Mesendoderm (in vitro differentiated cells): ENCODE measurements at regions not wholly inside any gene's neighbourhood (a gene's known extent, or its start where the extent isn't known, plus 50 kb on each side); places are given as distances from the start of the nearest gene placed in this dataset.
"Not testable (repeated sequence)": the region's sequence is repeated elsewhere in the genome, so short reads cannot be mapped to it uniquely, and the experiment has no call there.

Source experiments
- DNase-seq: peaks from one replicate; pipeline ENCODE4 v3.0.0; 2013
- H2AK5ac ChIP-seq: 2 replicates; pipeline ENCODE4 v1.6.1; 2013; ENCODE audit warnings: low read length, inconsistent platforms
- H2BK120ac ChIP-seq: 2 replicates; pipeline ENCODE4 v1.6.1; 2013; ENCODE audit warnings: low read depth, mild to moderate bottlenecking, low read length, moderate library complexity, mixed read lengths
- H2BK15ac ChIP-seq: replicated peaks from 2 replicates; pipeline ENCODE4 v1.6.1; 2013; ENCODE audit warnings: low read depth, mild to moderate bottlenecking, moderate library complexity
- H2BK5ac ChIP-seq: 2 replicates; pipeline ENCODE4 v1.6.1; 2013; ENCODE audit warnings: low read length, inconsistent platforms
- H3K18ac ChIP-seq: 2 replicates; pipeline ENCODE4 v1.6.1; 2013; ENCODE audit warnings: mild to moderate bottlenecking, low read length, mixed read lengths
- H3K23ac ChIP-seq: one replicate; pipeline ENCODE4 v1.6.1; 2013; ENCODE audit warnings: low read length
- H3K27ac ChIP-seq: 2 replicates; pipeline ENCODE4 v1.5.1; 2013; ENCODE audit warnings: low read depth, mild to moderate bottlenecking, inconsistent platforms, low read length, moderate library complexity
- H3K27me3 ChIP-seq: 2 replicates; pipeline ENCODE4 v1.6.1; 2013; ENCODE audit warnings: low read length, control low read depth, mild to moderate bottlenecking, inconsistent platforms; ENCODE audit not compliant: insufficient read depth, poor library complexity
- H3K36me3 ChIP-seq: 2 replicates; pipeline ENCODE4 v1.6.1; 2013; ENCODE audit warnings: low read length, inconsistent platforms; ENCODE audit not compliant: control insufficient read depth, insufficient read depth
- H3K4ac ChIP-seq: one replicate; pipeline ENCODE4 v1.6.1; 2013; ENCODE audit warnings: low read depth, mild to moderate bottlenecking, low read length, moderate library complexity
- H3K4me1 ChIP-seq: 2 replicates; pipeline ENCODE4 v1.6.1; 2013; ENCODE audit warnings: low read depth, low read length, inconsistent platforms; ENCODE audit not compliant: control insufficient read depth
- H3K4me2 ChIP-seq: 2 replicates; pipeline ENCODE4 v1.6.1; 2013; ENCODE audit warnings: low read length
- H3K4me3 ChIP-seq: 2 replicates; pipeline ENCODE4 v1.5.1; 2013; ENCODE audit warnings: mild to moderate bottlenecking, low read length
- H3K56ac ChIP-seq: one replicate; pipeline ENCODE4 v1.6.1; 2013; ENCODE audit warnings: low read length
- H3K79me1 ChIP-seq: 2 replicates; pipeline ENCODE4 v1.6.1; 2013; ENCODE audit warnings: low read length, inconsistent platforms
- H3K79me2 ChIP-seq: 2 replicates; pipeline ENCODE4 v1.6.1; 2013; ENCODE audit warnings: mild to moderate bottlenecking, low read length; ENCODE audit not compliant: control insufficient read depth, insufficient read depth
- H3K9ac ChIP-seq: 2 replicates; pipeline ENCODE4 v1.6.1; 2013; ENCODE audit warnings: low read length, inconsistent platforms
- H4K5ac ChIP-seq: one replicate; pipeline ENCODE4 v1.6.1; 2013; ENCODE audit warnings: low read length
- H4K8ac ChIP-seq: one replicate; pipeline ENCODE4 v1.6.1; 2013; ENCODE audit warnings: low read depth, mild to moderate bottlenecking, control low read depth, low read length, moderate library complexity
- whole genome bisulfite sequencing: extraction: QIAGEN DNeasy Blood & Tissue Kit; methylation state at CpG from one replicate; pipeline ENCODE4 v1.1.7; 2013; ENCODE audit warnings: low lambda C conversion rate, missing lambda C conversion rate; ENCODE audit not compliant: insufficient coverage; ENCODE audit errors: extremely low coverage; 5-methylcytosine and 5-hydroxymethylcytosine counted together

GRCh38 chr17:5980941-5981340, 89.2 kb upstream of the WSCD1 start:
- H3K79me2 ChIP-seq: no peaks in the 10 kb centered on the region
- H3K4me3 ChIP-seq: no peak overlapping the region
- no peaks in the 10 kb centered on the region for H3K4me1 ChIP-seq
- H3K27me3 ChIP-seq: no peaks in the 10 kb centered on the region
- no peaks in the 10 kb centered on the region for H3K36me3 ChIP-seq
- DNase-seq: no peak
- no peak overlapping the region for H3K9ac ChIP-seq
- H3K56ac ChIP-seq: no peak overlapping the region
- H3K4ac ChIP-seq: no peak overlapping the region
- H4K8ac ChIP-seq: no peak overlapping the region
- no peak overlapping the region for H3K27ac ChIP-seq
- H2BK120ac ChIP-seq: no peak overlapping the region
- no peak overlapping the region for H2BK5ac ChIP-seq
- WGBS: no CpG with 5 or more reads among the region's 6 CpGs
- no peak overlapping the region for H3K4me2 ChIP-seq
- H2BK15ac ChIP-seq: no peak overlapping the region
- H3K18ac ChIP-seq: no peak overlapping the region
- H3K23ac ChIP-seq: no peak overlapping the region
- H3K79me1 ChIP-seq: no peaks in the 10 kb centered on the region
- no peak overlapping the region for H2AK5ac ChIP-seq
- no peak overlapping the region for H4K5ac ChIP-seq

- no peak overlapping the region for H3K56ac ChIP-seq
- no peak overlapping the region for H3K9ac ChIP-seq
- no peaks in the 10 kb centered on the region for H3K27me3 ChIP-seq
- DNase-seq: no peak
- no peak overlapping the region for H3K23ac ChIP-seq
- no peak overlapping the region for H2BK15ac ChIP-seq
- no peaks in the 10 kb centered on the region for H3K79me2 ChIP-seq
- H3K27ac ChIP-seq: no peak overlapping the region
- no peak overlapping the region for H3K4me2 ChIP-seq
- no peak overlapping the region for H4K5ac ChIP-seq
- no peak overlapping the region for H4K8ac ChIP-seq
- no peak overlapping the region for H3K18ac ChIP-seq
- H3K4ac ChIP-seq: no peak overlapping the region
- H2AK5ac ChIP-seq: no peak overlapping the region
- no peak overlapping the region for H2BK120ac ChIP-seq
- H3K4me3 ChIP-seq: no peak overlapping the region
- no peaks in the 10 kb centered on the region for H3K4me1 ChIP-seq
- H2BK5ac ChIP-seq: no peak overlapping the region
- no CpG with 5 or more reads among the region's 2 CpGs for WGBS
- no peaks in the 10 kb centered on the region for H3K79me1 ChIP-seq
- no peaks in the 10 kb centered on the region for H3K36me3 ChIP-seq
Observed at GRCh38 chr17:5986644-5987043, 83.5 kb upstream of the WSCD1 start.

- WGBS: no CpG with 5 or more reads among the region's 4 CpGs
Observed at GRCh38 chr17:6000426-6000825, 69.8 kb upstream of the WSCD1 start.

GRCh38 chr17:6003221-6003620, 67.0 kb upstream of the WSCD1 start:
- H3K27me3 ChIP-seq, H3K79me2 ChIP-seq, H3K4me1 ChIP-seq, H3K9ac ChIP-seq, H3K4me2 ChIP-seq, H2AK5ac ChIP-seq, H2BK5ac ChIP-seq, H2BK120ac ChIP-seq, H3K27ac ChIP-seq, H3K56ac ChIP-seq, H3K79me1 ChIP-seq, H3K18ac ChIP-seq, H3K4ac ChIP-seq, H2BK15ac ChIP-seq, H3K23ac ChIP-seq, H4K8ac ChIP-seq, H3K36me3 ChIP-seq, H3K4me3 ChIP-seq, H4K5ac ChIP-seq: not testable (repeated sequence)
- DNase-seq: peak; percentile 31
- WGBS: no CpG with 5 or more reads among the region's 6 CpGs

More at GRCh38 chr17:6000426-6000825, 69.8 kb upstream of the WSCD1 start:
- Histone ChIP-seq H3K36me3 (no peaks in the 10 kb centered on the region), H2AK5ac (no peak overlapping the region), H3K79me1 (no peaks in the 10 kb centered on the region), H3K56ac (no peak overlapping the region), H2BK120ac (no peak overlapping the region), H3K4me3 (no peak overlapping the region), H3K79me2 (no peaks in the 10 kb centered on the region), H3K23ac (no peak overlapping the region), H2BK5ac (no peak overlapping the region), H3K9ac (no peak overlapping the region), H3K4me2 (no peak overlapping the region), H3K27ac (no peak overlapping the region), H3K18ac (no peak overlapping the region), H4K8ac (no peak overlapping the region), H3K4ac (no peak overlapping the region), H3K27me3 (no peaks in the 10 kb centered on the region), H4K5ac (no peak overlapping the region), H2BK15ac (no peak overlapping the region), H3K4me1 (no peaks in the 10 kb centered on the region)
- DNase-seq: no peak

- Histone ChIP-seq H3K4me2 (no peak overlapping the region), H2BK120ac (no peak overlapping the region), H4K8ac (no peak overlapping the region), H3K27me3 (no peaks in the 10 kb centered on the region), H3K36me3 (no peaks in the 10 kb centered on the region), H4K5ac (no peak overlapping the region), H3K4me3 (no peak overlapping the region), H3K4me1 (no peaks in the 10 kb centered on the region), H2AK5ac (no peak overlapping the region), H3K4ac (no peak overlapping the region), H3K79me1 (no peaks in the 10 kb centered on the region), H3K18ac (no peak overlapping the region), H3K79me2 (no peaks in the 10 kb centered on the region), H3K56ac (no peak overlapping the region), H3K9ac (no peak overlapping the region), H3K23ac (no peak overlapping the region), H2BK15ac (no peak overlapping the region), H3K27ac (no peak overlapping the region), H2BK5ac (no peak overlapping the region)
- DNase-seq: no peak
- no CpG with 5 or more reads among the region's 6 CpGs for WGBS
Observed at GRCh38 chr17:6005939-6006338, 64.2 kb upstream of the WSCD1 start.

- Histone ChIP-seq H3K36me3 (no peaks in the 10 kb centered on the region), H2BK15ac (no peak overlapping the region), H3K18ac (no peak overlapping the region), H3K23ac (no peak overlapping the region), H4K5ac (no peak overlapping the region), H3K4ac (no peak overlapping the region), H3K9ac (no peak overlapping the region), H3K4me3 (no peak overlapping the region), H4K8ac (no peak overlapping the region), H3K56ac (no peak overlapping the region), H2AK5ac (no peak overlapping the region), H3K4me2 (no peak overlapping the region), H3K27me3 (no peaks in the 10 kb centered on the region), H3K4me1 (no peaks in the 10 kb centered on the region), H2BK5ac (no peak overlapping the region), H2BK120ac (no peak overlapping the region), H3K27ac (no peak overlapping the region), H3K79me1 (no peaks in the 10 kb centered on the region), H3K79me2 (no peaks in the 10 kb centered on the region)
- WGBS: no CpG with 5 or more reads among the region's 1 CpG
- no peak for DNase-seq
Observed at GRCh38 chr17:6011206-6011605, 59.0 kb upstream of the WSCD1 start.
